KOPT-K1 (cell line): ENCODE measurements at regions not wholly inside any gene's neighbourhood (a gene's known extent, or its start where the extent isn't known, plus 50 kb on each side); places are given as distances from the start of the nearest gene placed in this dataset.

Experiments used
- H3K27ac ChIP-seq: fragments of 200-600 bp; sonication (generic); 2 replicates; pipeline ENCODE4 v1.5.1; 2016; ENCODE audit warnings: antibody characterized with exemption, mild to moderate bottlenecking, low read depth, low read length; ENCODE audit not compliant: poor library complexity, severe bottlenecking
- H3K36me3 ChIP-seq: fragments of 200-600 bp; sonication (generic); 2 replicates; pipeline ENCODE4 v1.5.1; 2017; ENCODE audit warnings: antibody characterized with exemption, mild to moderate bottlenecking, low read length, moderate library complexity; ENCODE audit not compliant: insufficient read depth
- H3K9me3 ChIP-seq: fragments of 200-600 bp; sonication (generic); 2 replicates; pipeline ENCODE4 v1.5.1; 2017; ENCODE audit warnings: antibody characterized with exemption, low read length, mild to moderate bottlenecking; ENCODE audit not compliant: insufficient read depth, poor library complexity, severe bottlenecking

GRCh38 chr4:181200076-181200475, 1043.1 kb upstream of the TENM3 start:
- no peaks in the 10 kb centered on the region for H3K36me3 ChIP-seq
- H3K27ac ChIP-seq, result no peak overlapping the region
- H3K9me3 ChIP-seq, result no peaks in the 10 kb centered on the region

DNA sequence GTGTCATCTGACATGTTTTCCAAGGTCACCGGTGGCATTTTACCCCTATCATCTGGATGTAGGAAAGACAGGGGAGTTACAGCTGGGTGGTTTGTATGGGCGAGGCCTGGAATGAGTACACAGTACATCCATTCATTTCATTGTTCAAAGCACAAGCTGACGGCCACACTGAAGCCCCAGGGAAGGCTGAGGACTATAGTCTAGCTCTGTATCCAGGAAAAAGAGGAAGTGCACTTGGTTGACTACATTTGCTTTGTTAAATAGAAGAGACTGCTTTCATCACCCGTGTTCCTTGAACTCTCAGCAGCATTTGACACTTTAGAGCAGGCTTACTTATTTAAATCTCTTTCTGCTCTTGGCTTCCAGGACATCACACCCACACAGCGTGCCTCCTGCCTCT, 1041.0 kb upstream of the TENM3 start:
- H3K36me3 ChIP-seq, result no peaks in the 10 kb centered on the region
- no peak overlapping the region for H3K27ac ChIP-seq
- no peaks in the 10 kb centered on the region for H3K9me3 ChIP-seq

GRCh38 chr4:181204109-181204508, 1039.1 kb upstream of the TENM3 start:
- no peaks in the 10 kb centered on the region for H3K36me3 ChIP-seq
- H3K9me3 ChIP-seq, result no peaks in the 10 kb centered on the region
- no peak overlapping the region for H3K27ac ChIP-seq

GRCh38 chr4:181213551-181213950, 1029.7 kb upstream of the TENM3 start:
- Histone ChIP-seq H3K36me3 (no peaks in the 10 kb centered on the region), H3K9me3 (no peaks in the 10 kb centered on the region), H3K27ac (no peak overlapping the region)

GRCh38 chr4:181216501-181216900, 1026.7 kb upstream of the TENM3 start:
- Histone ChIP-seq H3K9me3 (no peaks in the 10 kb centered on the region), H3K27ac (no peak overlapping the region), H3K36me3 (no peaks in the 10 kb centered on the region)

DNA sequence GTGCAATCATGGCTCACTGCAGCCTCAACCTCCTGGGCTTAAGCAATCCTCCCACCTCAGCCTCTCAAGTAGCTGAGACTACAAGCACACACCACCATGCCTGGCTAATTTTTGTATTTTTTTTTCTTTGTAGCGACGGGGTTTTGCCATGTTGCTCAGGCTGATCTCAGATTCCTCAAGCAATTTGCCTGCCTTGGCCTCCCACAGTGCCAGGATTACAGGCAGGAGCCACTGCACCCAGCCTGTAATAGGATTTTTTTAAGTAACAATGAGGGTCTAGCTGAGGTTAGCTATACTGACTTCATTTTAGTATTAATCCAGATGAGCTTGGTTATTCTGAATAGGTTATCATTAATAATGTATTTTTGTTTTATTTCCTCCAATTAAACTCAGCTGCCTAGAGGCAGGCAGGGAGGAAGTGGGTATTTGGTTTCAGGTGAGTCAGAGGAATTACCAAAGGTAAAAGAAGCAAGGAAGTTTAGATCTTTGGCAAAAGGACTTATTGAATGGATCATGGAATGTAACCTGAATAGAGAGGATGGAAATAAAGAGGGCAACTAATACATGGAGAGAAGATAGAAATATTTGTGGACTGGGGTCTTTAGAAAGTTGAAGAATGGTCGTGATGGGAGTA, 1023.3 kb upstream of the TENM3 start:
- no peak overlapping the region for H3K27ac ChIP-seq
- no peaks in the 10 kb centered on the region for H3K36me3 ChIP-seq
- H3K9me3 ChIP-seq, result no peaks in the 10 kb centered on the region

DNA sequence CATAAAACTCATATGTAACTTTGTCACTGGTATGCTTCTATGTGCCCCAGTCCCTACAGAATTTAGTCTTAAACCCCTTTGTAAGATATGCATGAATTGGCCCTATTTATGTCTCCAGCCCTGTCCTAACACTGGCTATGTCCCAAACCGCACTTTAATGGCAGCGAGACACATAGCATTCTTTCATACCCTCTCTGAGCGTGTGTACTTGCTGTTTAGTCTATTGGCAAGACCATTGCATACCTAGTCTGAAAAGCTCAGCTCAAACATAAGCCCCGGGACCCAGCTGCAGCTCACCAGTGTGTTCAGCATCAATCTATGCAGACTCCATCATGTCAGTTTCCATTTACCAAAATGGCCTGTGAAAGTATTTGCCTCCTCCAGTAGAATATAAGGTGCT, 1018.4 kb upstream of the TENM3 start:
- no peak overlapping the region for H3K27ac ChIP-seq
- no peaks in the 10 kb centered on the region for H3K9me3 ChIP-seq
- H3K36me3 ChIP-seq, result no peaks in the 10 kb centered on the region

DNA sequence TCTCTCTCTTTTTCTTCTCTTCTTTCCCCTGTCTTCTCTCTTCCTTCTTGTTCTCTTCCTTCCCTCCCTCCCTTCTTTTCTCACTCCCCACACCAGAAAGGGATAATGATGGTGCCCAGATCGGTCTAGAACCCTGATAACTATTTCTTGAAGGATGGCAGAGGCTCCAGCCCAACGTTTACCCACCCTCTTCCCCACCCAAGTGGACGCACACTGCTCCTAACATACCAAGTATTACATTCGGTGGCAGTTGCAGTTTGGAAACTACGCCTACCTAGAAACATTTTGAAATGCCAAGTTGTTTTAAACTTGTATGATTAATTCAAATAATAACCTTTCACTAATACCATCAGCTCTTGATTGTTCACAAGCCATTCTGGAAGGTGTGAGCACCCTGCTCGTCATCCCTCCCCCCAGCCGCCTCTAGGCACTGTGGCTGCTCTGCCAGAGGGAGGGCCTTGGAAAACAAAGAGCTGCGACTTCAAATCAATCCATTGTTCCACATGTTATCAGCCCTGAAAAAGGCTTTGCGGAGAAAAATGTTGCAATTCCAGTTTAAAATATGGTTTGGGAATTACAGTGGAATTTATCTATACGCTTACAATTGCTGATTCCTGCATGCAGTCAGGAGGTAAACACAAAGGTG, 1017.5 kb upstream of the TENM3 start:
- Histone ChIP-seq H3K27ac (no peak overlapping the region), H3K36me3 (no peaks in the 10 kb centered on the region), H3K9me3 (no peaks in the 10 kb centered on the region)

GRCh38 chr4:181234951-181235680, 1008.1 kb upstream of the TENM3 start:
- Histone ChIP-seq H3K27ac (no peak overlapping the region), H3K9me3 (no peaks in the 10 kb centered on the region), H3K36me3 (no peaks in the 10 kb centered on the region)

DNA sequence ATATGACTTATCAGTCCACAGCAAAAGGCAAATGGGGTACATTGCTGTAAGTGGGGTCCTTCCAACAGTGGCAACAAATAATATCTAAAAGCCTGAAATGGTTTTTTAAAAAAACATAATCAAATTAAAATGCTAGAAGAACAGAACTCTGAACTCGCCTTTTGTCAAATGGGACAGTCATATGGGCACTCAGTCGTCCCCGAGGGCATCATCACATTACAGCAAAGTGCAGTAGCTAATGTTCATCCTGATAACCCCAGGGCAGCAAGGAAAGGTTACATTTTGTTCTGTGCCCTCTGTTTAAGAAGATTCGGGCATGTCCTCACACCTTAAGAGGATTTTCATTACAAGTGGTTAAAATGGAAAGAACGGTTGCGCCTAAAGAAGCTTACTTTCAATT, 997.9 kb upstream of the TENM3 start:
- no peak overlapping the region for H3K27ac ChIP-seq
- no peaks in the 10 kb centered on the region for H3K9me3 ChIP-seq
- H3K36me3 ChIP-seq, result no peaks in the 10 kb centered on the region

DNA sequence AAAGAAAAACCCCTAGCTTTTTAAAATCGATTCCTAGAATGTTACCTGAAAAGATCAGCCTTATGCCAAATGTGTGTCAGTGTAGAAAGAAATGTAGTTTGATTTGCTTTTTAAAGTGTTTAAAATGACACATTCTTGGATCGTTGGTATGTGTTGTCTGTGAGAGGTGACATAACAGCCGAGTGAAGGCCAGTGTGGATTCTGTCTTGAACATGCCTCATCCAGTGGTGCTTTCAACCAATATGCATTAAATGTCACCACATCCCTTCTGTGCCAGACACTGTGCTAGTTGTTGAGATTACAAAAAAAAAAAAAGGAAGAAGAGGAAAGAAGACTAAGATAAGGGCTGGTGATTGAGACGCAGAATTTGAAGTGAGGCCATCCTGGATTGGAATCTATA, 994.2 kb upstream of the TENM3 start:
- H3K36me3 ChIP-seq, result no peaks in the 10 kb centered on the region
- H3K27ac ChIP-seq, result no peak overlapping the region
- H3K9me3 ChIP-seq, result no peaks in the 10 kb centered on the region

GRCh38 chr4:181254771-181255170, 988.4 kb upstream of the TENM3 start:
- Histone ChIP-seq H3K36me3 (no peaks in the 10 kb centered on the region), H3K27ac (no peak overlapping the region), H3K9me3 (no peaks in the 10 kb centered on the region)

DNA sequence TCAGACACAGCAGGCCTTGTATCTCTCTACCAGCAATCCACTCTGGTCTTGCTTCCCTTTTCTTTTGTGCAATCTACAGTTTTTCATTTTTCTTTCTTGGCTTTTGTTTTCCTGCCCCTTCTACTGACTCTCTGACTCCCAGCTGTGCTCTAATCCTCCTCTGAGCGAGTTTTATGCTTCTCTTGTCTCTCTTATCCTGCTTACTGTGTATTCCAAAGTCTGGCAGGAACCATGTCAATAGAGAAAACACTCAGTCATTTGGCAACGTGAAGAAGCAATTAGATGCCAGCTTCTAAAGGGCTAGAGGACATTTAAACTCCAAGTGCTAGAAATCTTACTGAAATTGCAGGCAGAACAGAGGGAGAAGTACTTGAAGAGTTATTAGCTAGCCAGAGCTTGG, 984.6 kb upstream of the TENM3 start:
- H3K9me3 ChIP-seq, result no peaks in the 10 kb centered on the region
- no peak overlapping the region for H3K27ac ChIP-seq
- H3K36me3 ChIP-seq, result no peaks in the 10 kb centered on the region

GRCh38 chr4:181259081-181259709, 984.0 kb upstream of the TENM3 start:
- Histone ChIP-seq H3K27ac (no peak overlapping the region), H3K9me3 (no peaks in the 10 kb centered on the region), H3K36me3 (no peaks in the 10 kb centered on the region)

DNA sequence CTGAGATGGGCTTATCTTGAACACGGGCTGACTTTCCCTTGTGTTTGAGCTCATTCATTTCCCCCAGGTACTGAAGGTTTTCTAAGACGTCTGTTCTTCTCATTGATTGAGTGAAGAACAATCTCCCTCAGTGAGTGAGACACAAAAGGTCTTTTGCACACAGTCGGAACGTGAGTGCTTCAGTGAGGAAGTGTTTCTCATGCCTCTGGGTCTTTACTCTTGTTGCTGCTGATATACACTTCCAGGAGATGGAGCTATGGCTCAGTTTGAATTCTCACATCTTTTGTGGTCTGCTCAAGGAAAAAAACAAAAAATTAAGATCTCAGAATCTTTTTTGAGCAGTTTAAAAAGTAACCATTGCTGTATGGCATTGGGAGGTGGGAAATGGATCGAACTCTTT, 981.9 kb upstream of the TENM3 start:
- no peaks in the 10 kb centered on the region for H3K36me3 ChIP-seq
- H3K9me3 ChIP-seq, result no peaks in the 10 kb centered on the region
- H3K27ac ChIP-seq, result no peak overlapping the region
